Transverse colon (tissue), 4 donors: ENCODE measurements at regions not wholly inside any gene's neighbourhood (a gene's known extent, or its start where the extent isn't known, plus 50 kb on each side); places are given as distances from the start of the nearest gene placed in this dataset.
"Not testable (repeated sequence)": the region's sequence is repeated elsewhere in the genome, so short reads cannot be mapped to it uniquely, and the experiment has no call there.

Source experiments
- CTCF ChIP-seq, 5 experiments: fragments of 200-600 bp in 3 of 5; fragments of 450-650 bp in 2 of 5; sonication (generic) in 3 of 5; IDR thresholded peaks; 1 replicate in 2 of 5; 2 replicates in 3 of 5; pipeline ENCODE4 v1.5.1; 2016 to 2017; ENCODE audit warnings: antibody characterized with exemption in 5 of 5, inconsistent platforms in 3 of 5, mild to moderate bottlenecking in 2 of 5, moderate library complexity in 1 of 5
- POLR2A ChIP-seq: fragments of 450-650 bp; IDR thresholded peaks from one replicate; pipeline ENCODE4 v1.6.1; 2016; ENCODE audit warnings: antibody characterized with exemption, mild to moderate bottlenecking, moderate library complexity
- POLR2AphosphoS5 ChIP-seq, 3 donors: sonication (generic); formaldehyde crosslinking; IDR thresholded peaks; one replicate each; pipeline ENCODE4 v1.6.1; 2016; ENCODE audit warnings: antibody characterized with exemption in 3 of 3

DNA sequence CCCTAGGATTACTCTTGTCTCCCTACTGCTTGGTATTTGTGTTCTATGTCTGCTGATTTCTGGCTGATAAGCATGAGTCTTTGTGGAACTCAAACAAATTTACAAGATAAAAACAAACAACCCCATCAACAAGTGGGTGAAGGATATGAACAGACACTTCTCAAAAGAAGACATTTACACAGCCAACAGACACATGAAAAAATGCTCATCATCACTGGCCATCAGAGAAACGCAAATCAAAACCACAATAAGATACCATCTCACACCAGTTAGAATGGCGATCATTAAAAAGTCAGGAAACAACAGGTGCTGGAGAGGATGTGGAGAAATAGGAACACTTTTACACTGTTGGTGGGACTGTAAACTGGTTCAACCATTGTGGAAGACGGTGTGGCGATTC lies 81.5 kb upstream of the GAS1 start:
- not testable (repeated sequence) for TF ChIP-seq CTCF (IDR thresholded peaks at IDR 0.05); POLR2AphosphoS5 (IDR thresholded peaks at IDR 0.05); POLR2A
